Liver (tissue), 3 donors: ENCODE measurements at regions not wholly inside any gene's neighbourhood (a gene's known extent, or its start where the extent isn't known, plus 50 kb on each side); places are given as distances from the start of the nearest gene placed in this dataset.

Experiments used
- FOXA1 ChIP-seq: IDR thresholded peaks from 2 replicates; pipeline ENCODE4 v1.6.1; 2016; ENCODE audit warnings: antibody characterized with exemption
- GABPA ChIP-seq, 2 donors: IDR thresholded peaks in 1 of 2; conservative IDR thresholded peaks in 1 of 2; 2 replicates each; pipeline ENCODE4 v1.6.1; 2016; ENCODE audit warnings: antibody characterized with exemption in 2 of 2, mild to moderate bottlenecking in 1 of 2, moderate library complexity in 1 of 2
- HNF4G ChIP-seq: IDR thresholded peaks from 2 replicates; pipeline ENCODE4 v1.6.1; 2016; ENCODE audit warnings: antibody characterized with exemption
- JUND ChIP-seq, 2 donors: IDR thresholded peaks; 2 replicates each; pipeline ENCODE4 v1.6.1; 2016; ENCODE audit warnings: antibody characterized with exemption in 2 of 2
- MAX ChIP-seq: IDR thresholded peaks from 2 replicates; pipeline ENCODE4 v1.6.1; 2016; ENCODE audit warnings: antibody characterized with exemption
- RAD21 ChIP-seq, 2 donors: IDR thresholded peaks; 2 replicates each; pipeline ENCODE4 v1.6.1; 2016; ENCODE audit warnings: antibody characterized with exemption in 2 of 2, mild to moderate bottlenecking in 2 of 2
- REST ChIP-seq: IDR thresholded peaks from 2 replicates; pipeline ENCODE4 v1.6.1; 2016; ENCODE audit warnings: antibody characterized with exemption, mild to moderate bottlenecking
- SP1 ChIP-seq: IDR thresholded peaks from 2 replicates; pipeline ENCODE4 v1.6.1; 2018; ENCODE audit warnings: antibody characterized with exemption, mild to moderate bottlenecking
- TAF1 ChIP-seq: conservative IDR thresholded peaks from 2 replicates; pipeline ENCODE4 v1.6.1; 2016; ENCODE audit warnings: antibody characterized with exemption, mild to moderate bottlenecking
- YY1 ChIP-seq: IDR thresholded peaks from 2 replicates; pipeline ENCODE4 v1.6.1; 2016; ENCODE audit warnings: antibody characterized with exemption, mild to moderate bottlenecking
- ZBTB33 ChIP-seq: IDR thresholded peaks from 2 replicates; pipeline ENCODE4 v1.6.1; 2016; ENCODE audit warnings: antibody characterized with exemption
- TF ChIP-seq, protein P1 (sequence below): fragments of 150-350 bp; IDR thresholded peaks from 2 replicates; pipeline ENCODE4 v1.5.1; 2017; ENCODE audit warnings: improper control_type of control experiment, low read depth, low read length; ENCODE audit not compliant: missing input control
- donor health status: healthy.
- donor health status: healthy.

- TF ChIP-seq, protein P1, sequence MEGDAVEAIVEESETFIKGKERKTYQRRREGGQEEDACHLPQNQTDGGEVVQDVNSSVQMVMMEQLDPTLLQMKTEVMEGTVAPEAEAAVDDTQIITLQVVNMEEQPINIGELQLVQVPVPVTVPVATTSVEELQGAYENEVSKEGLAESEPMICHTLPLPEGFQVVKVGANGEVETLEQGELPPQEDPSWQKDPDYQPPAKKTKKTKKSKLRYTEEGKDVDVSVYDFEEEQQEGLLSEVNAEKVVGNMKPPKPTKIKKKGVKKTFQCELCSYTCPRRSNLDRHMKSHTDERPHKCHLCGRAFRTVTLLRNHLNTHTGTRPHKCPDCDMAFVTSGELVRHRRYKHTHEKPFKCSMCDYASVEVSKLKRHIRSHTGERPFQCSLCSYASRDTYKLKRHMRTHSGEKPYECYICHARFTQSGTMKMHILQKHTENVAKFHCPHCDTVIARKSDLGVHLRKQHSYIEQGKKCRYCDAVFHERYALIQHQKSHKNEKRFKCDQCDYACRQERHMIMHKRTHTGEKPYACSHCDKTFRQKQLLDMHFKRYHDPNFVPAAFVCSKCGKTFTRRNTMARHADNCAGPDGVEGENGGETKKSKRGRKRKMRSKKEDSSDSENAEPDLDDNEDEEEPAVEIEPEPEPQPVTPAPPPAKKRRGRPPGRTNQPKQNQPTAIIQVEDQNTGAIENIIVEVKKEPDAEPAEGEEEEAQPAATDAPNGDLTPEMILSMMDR = no peak
- no peak for TF ChIP-seq FOXA1
- TF ChIP-seq TAF1 = no peak
- TF ChIP-seq MAX = no peak
- TF ChIP-seq RAD21 (IDR thresholded peaks at IDR 0.05) = no peak
- TF ChIP-seq GABPA (IDR thresholded peaks at IDR 0.05 in 1 of 2, conservative IDR thresholded peaks at IDR 0.05 in 1 of 2) = no peak
- TF ChIP-seq HNF4G = no peak
- no peak for TF ChIP-seq YY1
- TF ChIP-seq REST = no peak
- TF ChIP-seq JUND (IDR thresholded peaks at IDR 0.05) = no peak
- no peak for TF ChIP-seq ZBTB33
- no peak for TF ChIP-seq SP1
Observed at GRCh38 chr2:23248667-23249066, 136.3 kb upstream of the KLHL29 start.
